NCI-H1105 (cell line): ENCODE measurements at regions not wholly inside any gene's neighbourhood (a gene's known extent, or its start where the extent isn't known, plus 50 kb on each side); places are given as distances from the start of the nearest gene placed in this dataset.

Source experiments
- DNase-seq: peaks from one replicate; lab custom pipeline; 2025; lab: John Stamatoyannopoulos, UW

- no peak for DNase-seq
These were observed 57.6 kb upstream of the DOCK1 start for GRCh38 chr10:126847666-126848065.

GRCh38 chr10:126849646-126850045 is 55.6 kb upstream of the DOCK1 start:
- no peak for DNase-seq

GRCh38 chr10:126851414-126852108 is 53.7 kb upstream of the DOCK1 start:
- DNase-seq: no peak

- DNase-seq: no peak
These were observed 50.3 kb upstream of the DOCK1 start for GRCh38 chr10:126854726-126855495.
